ENCODE measurements at regions not wholly inside any gene's neighbourhood (a gene's known extent, or its start where the extent isn't known, plus 50 kb on each side); places are given as distances from the start of the nearest gene placed in this dataset.

DNA sequence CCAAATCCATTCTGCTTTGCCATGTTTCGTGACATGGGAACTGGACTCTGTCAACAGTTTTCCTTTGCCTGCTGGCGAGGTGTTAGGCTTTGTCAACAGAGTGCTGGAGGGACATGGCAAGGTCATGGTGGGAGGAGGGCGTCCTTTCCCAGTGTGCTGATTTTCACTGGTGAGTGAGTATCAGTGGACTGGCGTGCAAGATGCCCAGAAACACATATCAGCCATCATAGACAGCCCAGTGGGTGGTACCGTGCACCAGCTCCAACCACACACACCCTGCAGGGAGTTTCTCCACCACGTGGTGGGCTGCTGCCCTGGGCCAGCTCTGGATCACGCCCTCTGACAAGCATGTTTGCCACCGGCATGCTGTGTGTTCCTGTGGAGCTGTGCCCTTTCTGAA lies 50.0 kb upstream of the ABL1 start:
- H3K27ac ChIP-seq (ENCODE audit: control insufficient read depth, insufficient read depth): no peak overlapping the region
- BruUV-seq (replicated peaks): no TSS peak
- DNase-seq (ENCODE audit: low read depth, low spot score): no peak
- ATAC-seq: no peak
- H3K9me3 ChIP-seq (replicated peaks; ENCODE audit: control insufficient read depth, insufficient read depth, low read length): peaks cover 1% of the 10 kb centered on the region; the same call in 2 of the 3 replicates
- FAIRE-seq: no peak
- H3K4me2 ChIP-seq (ENCODE audit: control insufficient read depth, insufficient read depth): no peak overlapping the region
- H3K4me3 ChIP-seq: no peak overlapping the region
- ChIA-PET SMC1A (ENCODE audit: uncharacterized antibody, unreplicated experiment) (interaction anchor here (0.9 kb wide), 1 partner anchor 13 kb away, joined by 3 read pairs; no protein-coding TSS in a partner anchor), RAD21 (ENCODE audit: unreplicated experiment) (no interaction called here), CTCF (interaction anchor here (0.8 to 1.4 kb wide), 2 partner anchors 78 to 85 kb away, joined by 3 read pairs; no protein-coding TSS in a partner anchor), POLR2A (interaction anchor here (0.6 kb wide), 1 partner anchor 60 kb away, joined by 4 read pairs; no protein-coding TSS in a partner anchor)
- H2AFZ ChIP-seq (ENCODE audit: control insufficient read depth, low read depth, low read length): no peak overlapping the region
- 86% methylated on average over 8 of the region's 8 CpGs for WGBS (ENCODE audit: insufficient coverage, insufficient replicate concordance, low lambda C conversion rate, missing lambda C conversion rate)
- no peaks in the 10 kb centered on the region for H4K20me1 ChIP-seq (ENCODE audit: control insufficient read depth, insufficient read depth)
- H3K9ac ChIP-seq (ENCODE audit: control insufficient read depth, insufficient read depth, low read length): no peak overlapping the region
- peaks cover 5% of the 10 kb centered on the region; the same call in 1 of the 2 replicates for H3K4me1 ChIP-seq (ENCODE audit: control insufficient read depth, insufficient read depth, low read length)
- intact Hi-C loops (cut with micrococcal nuclease; ENCODE audit: unreplicated experiment) (no loop called here), in situ Hi-C loops (cut with MboI) (no loop called here)
- H3K79me2 ChIP-seq (ENCODE audit: control insufficient read depth, insufficient read depth, low read length): no peaks in the 10 kb centered on the region
- no peak for TF ChIP-seq WRNIP1 (IDR thresholded peaks at IDR 0.05; ENCODE audit: borderline replicate concordance, low read depth, low read length)
- no peak for TF ChIP-seq ESRRA (IDR thresholded peaks at IDR 0.05; ENCODE audit: low read length)
- TF ChIP-seq NR2F1 (conservative IDR thresholded peaks at IDR 0.05): no peak
- TF ChIP-seq RFX5 (IDR thresholded peaks at IDR 0.05; ENCODE audit: low read depth, low read length): no peak
- TF ChIP-seq YBX1 (IDR thresholded peaks at IDR 0.05): no peak
- no peak for TF ChIP-seq TARDBP (IDR thresholded peaks at IDR 0.05; ENCODE audit: borderline replicate concordance)
- TF ChIP-seq SPI1 (IDR thresholded peaks at IDR 0.05; ENCODE audit: borderline replicate concordance, insufficient read depth, low read depth, low read length): no peak
- TF ChIP-seq, protein P1, sequence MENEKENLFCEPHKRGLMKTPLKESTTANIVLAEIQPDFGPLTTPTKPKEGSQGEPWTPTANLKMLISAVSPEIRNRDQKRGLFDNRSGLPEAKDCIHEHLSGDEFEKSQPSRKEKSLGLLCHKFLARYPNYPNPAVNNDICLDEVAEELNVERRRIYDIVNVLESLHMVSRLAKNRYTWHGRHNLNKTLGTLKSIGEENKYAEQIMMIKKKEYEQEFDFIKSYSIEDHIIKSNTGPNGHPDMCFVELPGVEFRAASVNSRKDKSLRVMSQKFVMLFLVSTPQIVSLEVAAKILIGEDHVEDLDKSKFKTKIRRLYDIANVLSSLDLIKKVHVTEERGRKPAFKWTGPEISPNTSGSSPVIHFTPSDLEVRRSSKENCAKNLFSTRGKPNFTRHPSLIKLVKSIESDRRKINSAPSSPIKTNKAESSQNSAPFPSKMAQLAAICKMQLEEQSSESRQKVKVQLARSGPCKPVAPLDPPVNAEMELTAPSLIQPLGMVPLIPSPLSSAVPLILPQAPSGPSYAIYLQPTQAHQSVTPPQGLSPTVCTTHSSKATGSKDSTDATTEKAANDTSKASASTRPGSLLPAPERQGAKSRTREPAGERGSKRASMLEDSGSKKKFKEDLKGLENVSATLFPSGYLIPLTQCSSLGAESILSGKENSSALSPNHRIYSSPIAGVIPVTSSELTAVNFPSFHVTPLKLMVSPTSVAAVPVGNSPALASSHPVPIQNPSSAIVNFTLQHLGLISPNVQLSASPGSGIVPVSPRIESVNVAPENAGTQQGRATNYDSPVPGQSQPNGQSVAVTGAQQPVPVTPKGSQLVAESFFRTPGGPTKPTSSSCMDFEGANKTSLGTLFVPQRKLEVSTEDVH (IDR thresholded peaks at IDR 0.05; ENCODE audit: low read depth, partially characterized antibody): no peak
- H3K36me3 ChIP-seq (ENCODE audit: control insufficient read depth in 2 of 2, insufficient read depth in 2 of 2, low read length in 1 of 2): no peaks in the 10 kb centered on the region
- no peaks in the 10 kb centered on the region for H3K27me3 ChIP-seq (replicated peaks in 1 of 2; ENCODE audit: control insufficient read depth in 2 of 2, insufficient read depth in 2 of 2, low read length in 1 of 2)

All from GM12878 (cell line).